Breast epithelium (tissue), 4 donors: ENCODE measurements at regions not wholly inside any gene's neighbourhood (a gene's known extent, or its start where the extent isn't known, plus 50 kb on each side); places are given as distances from the start of the nearest gene placed in this dataset.
"Not testable (repeated sequence)": the region's sequence is repeated elsewhere in the genome, so short reads cannot be mapped to it uniquely, and the experiment has no call there.

ENCODE experiments used
- DNase-seq, 2 donors: peaks; one replicate each; pipeline ENCODE4 v3.0.0-alpha.2; 2019; ENCODE audit warnings: low spot score in 2 of 2
- H3K27ac ChIP-seq, 2 donors: fragments of 200-600 bp; sonication (generic) in 1 of 2; one replicate each; pipeline ENCODE4 v1.5.1; 2016 to 2019; ENCODE audit warnings: mild to moderate bottlenecking in 1 of 2
- H3K27me3 ChIP-seq, 2 donors: fragments of 200-600 bp; sonication (generic) in 1 of 2; one replicate each; pipeline versions ENCODE4 v1.5.1 to v1.6.0; 2017 to 2019; ENCODE audit warnings: control low read depth in 1 of 2, mild to moderate bottlenecking in 1 of 2
- H3K36me3 ChIP-seq: fragments of 200-600 bp; one replicate; pipeline ENCODE4 v1.5.1; 2019
- H3K4me1 ChIP-seq, 2 donors: fragments of 200-600 bp; sonication (generic); one replicate each; pipeline ENCODE4 v1.5.1; 2016 to 2019; ENCODE audit warnings: control low read depth in 1 of 2
- H3K4me3 ChIP-seq, 3 donors: fragments of 200-600 bp; sonication (generic); 1 replicate in 2 of 3; 2 replicates in 1 of 3; pipeline ENCODE4 v1.5.1; 2016 to 2019; ENCODE audit warnings: mild to moderate bottlenecking in 3 of 3, moderate library complexity in 2 of 3
- H3K9me3 ChIP-seq, 2 donors: fragments of 200-600 bp; sonication (generic) in 1 of 2; one replicate each; pipeline ENCODE4 v1.5.1; 2016 to 2019; ENCODE audit warnings: control low read depth in 1 of 2
- CTCF ChIP-seq, 3 donors: fragments of 450-650 bp; IDR thresholded peaks; one replicate each; pipeline ENCODE4 v1.5.1; 2016 to 2017; ENCODE audit warnings: antibody characterized with exemption in 3 of 3, mild to moderate bottlenecking in 3 of 3, moderate library complexity in 3 of 3
- POLR2A ChIP-seq: fragments of 450-650 bp; IDR thresholded peaks from one replicate; pipeline ENCODE4 v1.6.1; 2016; ENCODE audit warnings: antibody characterized with exemption, mild to moderate bottlenecking, moderate library complexity
- POLR2AphosphoS5 ChIP-seq, 3 donors: sonication (generic); formaldehyde crosslinking; IDR thresholded peaks; one replicate each; pipeline ENCODE4 v1.6.1; 2017; ENCODE audit warnings: antibody characterized with exemption in 3 of 3
- intact Hi-C: fragments of 100-400 bp; cut with DNase I; formaldehyde crosslinking; loops from one replicate; pipeline ENCODE4 v1.15.1; 2023; ENCODE audit warnings: low total_unique reads

GRCh38 chr9:29063031-29063430 lies 1489.8 kb upstream of the C9orf72 start:
- Histone ChIP-seq H3K4me1 (no peaks in the 10 kb centered on the region), H3K4me3 (no peak overlapping the region), H3K27ac (no peak overlapping the region), H3K27me3 (no peaks in the 10 kb centered on the region), H3K36me3 (no peaks in the 10 kb centered on the region), H3K9me3 (no peaks in the 10 kb centered on the region)
- intact Hi-C loops: no loop called here
- no peak for DNase-seq
- TF ChIP-seq CTCF (IDR thresholded peaks at IDR 0.05) (no peak), POLR2AphosphoS5 (IDR thresholded peaks at IDR 0.05) (no peak), POLR2A (no peak)

- TF ChIP-seq CTCF (IDR thresholded peaks at IDR 0.05) (no peak), POLR2A (no peak), POLR2AphosphoS5 (IDR thresholded peaks at IDR 0.05) (no peak)
- H3K36me3 ChIP-seq: no peaks in the 10 kb centered on the region
- no peak for DNase-seq
- no peak overlapping the region for H3K27ac ChIP-seq
- no peaks in the 10 kb centered on the region for H3K4me1 ChIP-seq
- intact Hi-C loops: no loop called here
- H3K4me3 ChIP-seq: no peak overlapping the region
- H3K9me3 ChIP-seq: no peaks in the 10 kb centered on the region
- H3K27me3 ChIP-seq: no peaks in the 10 kb centered on the region
Measured at GRCh38 chr9:29066141-29066640, 1492.9 kb upstream of the C9orf72 start.

GRCh38 chr9:29068461-29068860 lies 1495.2 kb upstream of the C9orf72 start:
- Histone ChIP-seq H3K27me3 (no peaks in the 10 kb centered on the region), H3K4me3 (no peak overlapping the region), H3K27ac (no peak overlapping the region), H3K36me3 (no peaks in the 10 kb centered on the region), H3K4me1 (no peaks in the 10 kb centered on the region), H3K9me3 (no peaks in the 10 kb centered on the region)
- intact Hi-C loops: no loop called here
- TF ChIP-seq POLR2A: no peak
- DNase-seq: no peak

GRCh38 chr9:29069376-29069775 lies 1496.1 kb upstream of the C9orf72 start:
- Histone ChIP-seq H3K4me1 (no peaks in the 10 kb centered on the region), H3K27me3 (no peaks in the 10 kb centered on the region), H3K9me3 (no peaks in the 10 kb centered on the region), H3K27ac (no peak overlapping the region), H3K36me3 (no peaks in the 10 kb centered on the region), H3K4me3 (no peak overlapping the region)
- intact Hi-C loops: no loop called here
- no peak for DNase-seq
- no peak for TF ChIP-seq POLR2AphosphoS5 (IDR thresholded peaks at IDR 0.05)
- no peak for TF ChIP-seq CTCF (IDR thresholded peaks at IDR 0.05)
- TF ChIP-seq POLR2A: no peak

GRCh38 chr9:29078063-29078666 lies 1504.9 kb upstream of the C9orf72 start:
- H3K4me1 ChIP-seq: no peaks in the 10 kb centered on the region
- intact Hi-C loops: no loop called here
- H3K36me3 ChIP-seq: no peaks in the 10 kb centered on the region
- no peak for TF ChIP-seq CTCF (IDR thresholded peaks at IDR 0.05)
- no peak for DNase-seq
- H3K27me3 ChIP-seq: no peaks in the 10 kb centered on the region
- no peaks in the 10 kb centered on the region for H3K9me3 ChIP-seq
- H3K4me3 ChIP-seq: no peak overlapping the region
- no peak overlapping the region for H3K27ac ChIP-seq

GRCh38 chr9:29100762-29101161 lies 1527.5 kb upstream of the C9orf72 start:
- Histone ChIP-seq H3K9me3 (peaks cover 0 to 5% of the 10 kb centered on the region in 2 donors), H3K4me3 (no peak overlapping the region), H3K27me3 (no peaks in the 10 kb centered on the region), H3K36me3 (no peaks in the 10 kb centered on the region), H3K27ac (no peak overlapping the region), H3K4me1 (no peaks in the 10 kb centered on the region)
- no peak for TF ChIP-seq POLR2A
- no peak for TF ChIP-seq POLR2AphosphoS5 (IDR thresholded peaks at IDR 0.05)
- no peak for TF ChIP-seq CTCF (IDR thresholded peaks at IDR 0.05)
- intact Hi-C loops: no loop called here
- no peak for DNase-seq

- H3K36me3 ChIP-seq, H3K4me1 ChIP-seq, H3K9me3 ChIP-seq, DNase-seq, intact Hi-C loops, H3K4me3 ChIP-seq, H3K27me3 ChIP-seq, H3K27ac ChIP-seq: not testable (repeated sequence)
Measured at GRCh38 chr9:29104166-29104565, 1530.9 kb upstream of the C9orf72 start.
